Liver (tissue), 8 donors: ENCODE measurements at regions not wholly inside any gene's neighbourhood (a gene's known extent, or its start where the extent isn't known, plus 50 kb on each side); places are given as distances from the start of the nearest gene placed in this dataset.

ENCODE experiments used
- DNase-seq: peaks from one replicate; pipeline ENCODE4 v3.0.0-alpha.2; 2017; ENCODE audit warnings: low spot score
- H3K27ac ChIP-seq, 2 donors: one replicate each; pipeline ENCODE4 v1.7.0; 2013; ENCODE audit warnings: inconsistent platforms in 2 of 2, low read length in 2 of 2, control low read depth in 1 of 2, low read depth in 1 of 2, mild to moderate bottlenecking in 1 of 2
- H3K27me3 ChIP-seq, 4 donors: one replicate each; pipeline versions ENCODE4 v1.6.1 to v1.7.0; 2013; ENCODE audit warnings: low read length in 3 of 4, inconsistent platforms in 1 of 4, mild to moderate bottlenecking in 1 of 4, moderate library complexity in 1 of 4; ENCODE audit not compliant: control insufficient read depth in 4 of 4, insufficient read depth in 4 of 4
- H3K36me3 ChIP-seq, 4 donors: one replicate each; pipeline versions ENCODE4 v1.6.1 to v1.7.0; 2013; ENCODE audit warnings: low read length in 3 of 4, mild to moderate bottlenecking in 3 of 4, low read depth in 1 of 4, moderate library complexity in 1 of 4; ENCODE audit not compliant: control insufficient read depth in 4 of 4, insufficient read depth in 3 of 4
- H3K4me1 ChIP-seq, 4 donors: one replicate each; pipeline versions ENCODE4 v1.6.1 to v1.7.0; 2013; ENCODE audit warnings: low read length in 3 of 4, mild to moderate bottlenecking in 3 of 4, moderate library complexity in 1 of 4; ENCODE audit not compliant: control insufficient read depth in 4 of 4, insufficient read depth in 4 of 4
- H3K4me3 ChIP-seq, 3 donors: one replicate each; pipeline versions ENCODE4 v1.6.1 to v1.7.0; 2013; ENCODE audit warnings: low read length in 3 of 3, control low read depth in 1 of 3, low read depth in 1 of 3, mild to moderate bottlenecking in 1 of 3
- H3K9ac ChIP-seq, 2 donors: one replicate each; pipeline ENCODE4 v1.7.0; 2013; ENCODE audit warnings: low read length in 2 of 2, mild to moderate bottlenecking in 2 of 2, moderate library complexity in 2 of 2, control low read depth in 1 of 2, low read depth in 1 of 2
- H3K9me3 ChIP-seq, 4 donors: one replicate each; pipeline versions ENCODE4 v1.6.1 to v1.7.0; 2013; ENCODE audit warnings: low read length in 3 of 4; ENCODE audit not compliant: control insufficient read depth in 4 of 4
- ATF3 ChIP-seq: IDR thresholded peaks from 2 replicates; pipeline ENCODE4 v1.6.1; 2016; ENCODE audit warnings: antibody characterized with exemption
- CTCF ChIP-seq: fragments of 150-350 bp; IDR thresholded peaks from 2 replicates; pipeline ENCODE4 v1.5.1; 2017; ENCODE audit warnings: improper control_type of control experiment, low read depth, low read length; ENCODE audit not compliant: missing input control
- EGR1 ChIP-seq, 2 donors: IDR thresholded peaks; 2 replicates each; pipeline ENCODE4 v1.6.1; 2016 to 2018; ENCODE audit warnings: antibody characterized with exemption in 2 of 2, low read depth in 2 of 2
- FOXA1 ChIP-seq: IDR thresholded peaks from 2 replicates; pipeline ENCODE4 v1.6.1; 2016; ENCODE audit warnings: antibody characterized with exemption
- GABPA ChIP-seq, 2 donors: IDR thresholded peaks in 1 of 2; conservative IDR thresholded peaks in 1 of 2; 2 replicates each; pipeline ENCODE4 v1.6.1; 2016; ENCODE audit warnings: antibody characterized with exemption in 2 of 2, mild to moderate bottlenecking in 1 of 2, moderate library complexity in 1 of 2
- HNF4A ChIP-seq, 2 donors: conservative IDR thresholded peaks; 2 replicates each; pipeline ENCODE4 v1.6.1; 2016; ENCODE audit warnings: antibody characterized with exemption in 2 of 2, mild to moderate bottlenecking in 2 of 2
- HNF4G ChIP-seq: IDR thresholded peaks from 2 replicates; pipeline ENCODE4 v1.6.1; 2016; ENCODE audit warnings: antibody characterized with exemption
- JUND ChIP-seq, 2 donors: IDR thresholded peaks; 2 replicates each; pipeline ENCODE4 v1.6.1; 2016; ENCODE audit warnings: antibody characterized with exemption in 2 of 2
- MAX ChIP-seq: IDR thresholded peaks from 2 replicates; pipeline ENCODE4 v1.6.1; 2016; ENCODE audit warnings: antibody characterized with exemption
- NR2F2 ChIP-seq: IDR thresholded peaks from 2 replicates; pipeline ENCODE4 v1.6.1; 2016; ENCODE audit warnings: antibody characterized with exemption
- RAD21 ChIP-seq, 2 donors: IDR thresholded peaks; 2 replicates each; pipeline ENCODE4 v1.6.1; 2016; ENCODE audit warnings: antibody characterized with exemption in 2 of 2, mild to moderate bottlenecking in 2 of 2
- REST ChIP-seq: IDR thresholded peaks from 2 replicates; pipeline ENCODE4 v1.6.1; 2016; ENCODE audit warnings: antibody characterized with exemption, mild to moderate bottlenecking
- RXRA ChIP-seq, 2 donors: IDR thresholded peaks; 2 replicates each; pipeline ENCODE4 v1.6.1; 2017 to 2018; ENCODE audit warnings: antibody characterized with exemption in 2 of 2, mild to moderate bottlenecking in 1 of 2
- SP1 ChIP-seq: IDR thresholded peaks from 2 replicates; pipeline ENCODE4 v1.6.1; 2018; ENCODE audit warnings: antibody characterized with exemption, mild to moderate bottlenecking
- YY1 ChIP-seq: IDR thresholded peaks from 2 replicates; pipeline ENCODE4 v1.6.1; 2016; ENCODE audit warnings: antibody characterized with exemption, mild to moderate bottlenecking
- ZBTB33 ChIP-seq: IDR thresholded peaks from 2 replicates; pipeline ENCODE4 v1.6.1; 2016; ENCODE audit warnings: antibody characterized with exemption
- WGBS: extraction: QIAGEN DNeasy Blood & Tissue Kit; methylation state at CpG from one replicate; pipeline ENCODE4 v1.1.7; 2013; 5-methylcytosine and 5-hydroxymethylcytosine counted together
- donor health status: healthy.
- donor health status: healthy.
- donor health status: healthy.
- donor health status: healthy.
- donor health status: healthy.

GRCh38 chr16:73601911-73602310 lies 554.0 kb upstream of the ZFHX3 start (continued):
- TF ChIP-seq CTCF (no peak), MAX (no peak), RAD21 (IDR thresholded peaks at IDR 0.05) (no peak)

GRCh38 chr16:73599870-73600269 lies 551.9 kb upstream of the ZFHX3 start:
- WGBS = 56% methylated on average over 2 of the region's 2 CpGs
- no peak for DNase-seq
- no peak overlapping the region for H3K9ac ChIP-seq
- no peak overlapping the region for H3K4me3 ChIP-seq
- TF ChIP-seq ZBTB33 (no peak), JUND (IDR thresholded peaks at IDR 0.05) (no peak), HNF4A (conservative IDR thresholded peaks at IDR 0.05) (no peak), YY1 (no peak), SP1 (no peak), REST (no peak), RXRA (IDR thresholded peaks at IDR 0.05) (no peak), RAD21 (IDR thresholded peaks at IDR 0.05) (no peak), HNF4G (no peak), GABPA (IDR thresholded peaks at IDR 0.05 in 1 of 2, conservative IDR thresholded peaks at IDR 0.05 in 1 of 2) (no peak), FOXA1 (no peak), ATF3 (no peak)
- no peaks in the 10 kb centered on the region for H3K36me3 ChIP-seq
- H3K9me3 ChIP-seq = no peaks in the 10 kb centered on the region
- no peaks in the 10 kb centered on the region for H3K27me3 ChIP-seq
- no peak overlapping the region for H3K27ac ChIP-seq
- no peaks in the 10 kb centered on the region for H3K4me1 ChIP-seq

- Histone ChIP-seq H3K4me3 (no peak overlapping the region), H3K9ac (no peak overlapping the region), H3K9me3 (no peaks in the 10 kb centered on the region), H3K36me3 (no peaks in the 10 kb centered on the region), H3K4me1 (no peaks in the 10 kb centered on the region), H3K27ac (no peak overlapping the region), H3K27me3 (no peaks in the 10 kb centered on the region)
- DNase-seq = no peak
- 38% methylated on average over 2 of the region's 2 CpGs for WGBS
- TF ChIP-seq JUND (IDR thresholded peaks at IDR 0.05) = no peak
- no peak for TF ChIP-seq SP1
- TF ChIP-seq NR2F2 = no peak
- no peak for TF ChIP-seq GABPA (IDR thresholded peaks at IDR 0.05 in 1 of 2, conservative IDR thresholded peaks at IDR 0.05 in 1 of 2)
- TF ChIP-seq EGR1 (IDR thresholded peaks at IDR 0.05; ENCODE audit: low read depth in 2 of 2) = no peak
- no peak for TF ChIP-seq FOXA1
- TF ChIP-seq ZBTB33 = no peak
- TF ChIP-seq CTCF = no peak
- TF ChIP-seq RXRA (IDR thresholded peaks at IDR 0.05) = no peak
- TF ChIP-seq YY1 = no peak
- TF ChIP-seq ATF3 = no peak
- no peak for TF ChIP-seq RAD21 (IDR thresholded peaks at IDR 0.05)
Observed at GRCh38 chr16:73599351-73599750, 551.4 kb upstream of the ZFHX3 start.
